22Rv1 (cell line): ENCODE measurements at regions not wholly inside any gene's neighbourhood (a gene's known extent, or its start where the extent isn't known, plus 50 kb on each side); places are given as distances from the start of the nearest gene placed in this dataset.

Experiments used
- ZFX ChIP-seq: fragments of 450-650 bp; IDR thresholded peaks from 2 replicates; pipeline ENCODE4 v1.6.1; 2017; ENCODE audit warnings: antibody characterized with exemption, borderline replicate concordance
- TF ChIP-seq, protein P1 (sequence below): fragments of 450-650 bp; IDR thresholded peaks from 2 replicates; pipeline ENCODE4 v1.5.1; 2017; ENCODE audit warnings: mild to moderate bottlenecking

DNA sequence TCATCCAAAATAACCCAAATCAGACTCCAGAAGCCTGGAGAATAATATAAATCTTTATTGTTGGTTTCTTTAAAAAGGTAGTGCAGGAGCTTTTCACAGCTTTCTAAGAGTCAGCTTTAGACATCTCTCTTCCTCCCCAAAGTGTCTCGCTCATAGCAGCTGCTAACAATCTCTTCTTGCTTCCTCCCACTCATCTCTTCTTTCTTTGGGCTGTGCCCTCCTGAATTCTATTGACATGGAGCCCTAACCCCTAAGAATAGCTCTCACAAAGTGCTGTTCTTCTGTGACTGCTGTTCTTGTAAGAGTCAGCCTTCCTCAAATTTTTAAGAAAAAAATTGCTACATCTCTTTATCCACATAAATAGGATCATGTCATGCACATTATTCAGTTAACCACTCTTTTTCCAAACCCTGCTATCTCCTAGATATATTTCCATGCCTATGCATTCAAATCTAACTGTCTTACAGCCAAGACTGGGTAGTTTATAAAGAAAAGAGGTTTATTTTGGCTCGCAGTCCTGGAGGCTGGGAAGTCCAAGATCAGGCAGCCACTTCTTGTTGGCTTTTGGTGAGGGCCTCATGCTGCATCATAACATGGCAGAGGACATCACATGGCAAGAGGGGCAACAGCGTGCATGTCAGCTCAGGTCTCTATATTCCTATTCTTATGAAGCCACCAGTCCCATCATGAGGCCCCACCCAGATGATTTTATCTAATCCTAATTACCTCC lies 301.0 kb upstream of the POU3F1 start:
- no peak for TF ChIP-seq ZFX
- TF ChIP-seq, protein P1, sequence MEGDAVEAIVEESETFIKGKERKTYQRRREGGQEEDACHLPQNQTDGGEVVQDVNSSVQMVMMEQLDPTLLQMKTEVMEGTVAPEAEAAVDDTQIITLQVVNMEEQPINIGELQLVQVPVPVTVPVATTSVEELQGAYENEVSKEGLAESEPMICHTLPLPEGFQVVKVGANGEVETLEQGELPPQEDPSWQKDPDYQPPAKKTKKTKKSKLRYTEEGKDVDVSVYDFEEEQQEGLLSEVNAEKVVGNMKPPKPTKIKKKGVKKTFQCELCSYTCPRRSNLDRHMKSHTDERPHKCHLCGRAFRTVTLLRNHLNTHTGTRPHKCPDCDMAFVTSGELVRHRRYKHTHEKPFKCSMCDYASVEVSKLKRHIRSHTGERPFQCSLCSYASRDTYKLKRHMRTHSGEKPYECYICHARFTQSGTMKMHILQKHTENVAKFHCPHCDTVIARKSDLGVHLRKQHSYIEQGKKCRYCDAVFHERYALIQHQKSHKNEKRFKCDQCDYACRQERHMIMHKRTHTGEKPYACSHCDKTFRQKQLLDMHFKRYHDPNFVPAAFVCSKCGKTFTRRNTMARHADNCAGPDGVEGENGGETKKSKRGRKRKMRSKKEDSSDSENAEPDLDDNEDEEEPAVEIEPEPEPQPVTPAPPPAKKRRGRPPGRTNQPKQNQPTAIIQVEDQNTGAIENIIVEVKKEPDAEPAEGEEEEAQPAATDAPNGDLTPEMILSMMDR, result no peak
